Activated T-helper 9 cell treated with anti-CD3 and anti-CD28 coated beads, Interleukin-2, amount 50 U/mL, for 16 hours (primary cell): ENCODE measurements at regions not wholly inside any gene's neighbourhood (a gene's known extent, or its start where the extent isn't known, plus 50 kb on each side); places are given as distances from the start of the nearest gene placed in this dataset.
"Not testable (repeated sequence)": the region's sequence is repeated elsewhere in the genome, so short reads cannot be mapped to it uniquely, and the experiment has no call there.

Experiments
- DNase-seq: peaks from one replicate; pipeline ENCODE4 v3.0.0-alpha.2; 2020; ENCODE audit warnings: low read depth

GRCh38 chr1:849873-850272 lies 73.8 kb upstream of the SAMD11 start:
- not testable (repeated sequence) for DNase-seq

GRCh38 chr1:850318-850717 lies 73.4 kb upstream of the SAMD11 start:
- DNase-seq: not testable (repeated sequence)

GRCh38 chr1:851398-851797 lies 72.3 kb upstream of the SAMD11 start:
- not testable (repeated sequence) for DNase-seq

GRCh38 chr1:851841-852240 lies 71.9 kb upstream of the SAMD11 start:
- DNase-seq: not testable (repeated sequence)

GRCh38 chr1:855202-855981 lies 68.3 kb upstream of the SAMD11 start:
- not testable (repeated sequence) for DNase-seq

GRCh38 chr1:856541-857057 lies 67.1 kb upstream of the SAMD11 start:
- not testable (repeated sequence) for DNase-seq

GRCh38 chr1:857926-858648 lies 65.6 kb upstream of the SAMD11 start:
- DNase-seq: not testable (repeated sequence)

GRCh38 chr1:858649-859041 lies 65.1 kb upstream of the SAMD11 start:
- DNase-seq: not testable (repeated sequence)

GRCh38 chr1:860941-861340 lies 62.8 kb upstream of the SAMD11 start:
- not testable (repeated sequence) for DNase-seq

- DNase-seq: no peak
These were observed 62.0 kb upstream of the SAMD11 start for GRCh38 chr1:861714-862113.

GRCh38 chr1:862601-863000 lies 61.1 kb upstream of the SAMD11 start:
- DNase-seq: not testable (repeated sequence)

GRCh38 chr1:865633-866032 lies 58.1 kb upstream of the SAMD11 start:
- DNase-seq: not testable (repeated sequence)

- no peak for DNase-seq
These were observed 57.6 kb upstream of the SAMD11 start for GRCh38 chr1:866095-866494.

- DNase-seq: not testable (repeated sequence)
These were observed 57.0 kb upstream of the SAMD11 start for GRCh38 chr1:866631-867299.

GRCh38 chr1:867550-867949 lies 56.2 kb upstream of the SAMD11 start:
- not testable (repeated sequence) for DNase-seq

- peak; percentile 79 for DNase-seq
These were observed 54.1 kb upstream of the SAMD11 start for GRCh38 chr1:869499-870244.
